GM19372 (cell line): ENCODE measurements at regions not wholly inside any gene's neighbourhood (a gene's known extent, or its start where the extent isn't known, plus 50 kb on each side); places are given as distances from the start of the nearest gene placed in this dataset.
"Not testable (repeated sequence)": the region's sequence is repeated elsewhere in the genome, so short reads cannot be mapped to it uniquely, and the experiment has no call there.

Experiments used
- ATAC-seq: cut with Tn5 transposase; IDR thresholded peaks from one replicate; pipeline ENCODE4 v1.9.1; 2021; ENCODE audit warnings: mild to moderate bottlenecking, low read depth, moderate library complexity; ENCODE audit not compliant: unreplicated experiment

DNA sequence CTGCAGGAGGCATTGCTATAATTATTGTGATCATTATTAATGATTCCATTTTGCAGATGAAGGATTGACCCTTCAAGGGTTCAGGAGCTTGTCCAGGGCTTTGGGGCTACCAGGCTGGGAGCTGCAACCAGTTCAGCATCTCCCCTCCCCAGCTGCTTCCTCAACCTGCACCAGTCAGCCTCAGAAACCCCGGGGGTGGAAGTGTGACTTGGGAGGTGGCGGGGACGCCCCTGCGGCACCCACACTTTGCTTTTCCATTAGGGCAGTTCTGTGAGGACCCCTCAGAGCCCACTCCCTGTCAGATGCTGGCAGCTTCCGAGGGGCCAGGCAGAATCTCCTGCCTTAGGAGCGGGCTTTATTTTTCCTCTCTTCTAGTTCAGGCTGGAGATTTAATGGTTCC, 85.6 kb downstream of the OLFM1 start:
- no peak for ATAC-seq

DNA sequence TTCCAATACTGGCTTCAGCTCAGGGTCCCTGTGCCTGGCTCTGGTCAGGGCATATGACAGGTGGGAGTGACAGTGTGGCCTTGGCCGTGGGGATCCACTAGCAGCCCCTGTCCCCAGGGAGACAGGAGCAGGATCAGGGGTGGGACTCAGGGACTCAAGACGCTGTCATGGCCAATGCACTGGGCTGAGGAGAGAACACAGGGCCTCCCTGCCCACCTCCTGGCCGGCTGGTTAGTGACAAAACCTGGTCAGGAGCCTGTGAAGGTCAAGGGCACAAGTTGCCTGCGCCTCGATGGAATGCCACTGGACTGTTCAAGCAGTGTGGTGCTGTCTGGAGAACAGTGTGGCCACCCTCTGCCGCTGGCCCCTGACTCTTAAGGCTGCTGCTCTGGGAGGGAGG, 86.8 kb downstream of the OLFM1 start:
- ATAC-seq, result no peak

DNA sequence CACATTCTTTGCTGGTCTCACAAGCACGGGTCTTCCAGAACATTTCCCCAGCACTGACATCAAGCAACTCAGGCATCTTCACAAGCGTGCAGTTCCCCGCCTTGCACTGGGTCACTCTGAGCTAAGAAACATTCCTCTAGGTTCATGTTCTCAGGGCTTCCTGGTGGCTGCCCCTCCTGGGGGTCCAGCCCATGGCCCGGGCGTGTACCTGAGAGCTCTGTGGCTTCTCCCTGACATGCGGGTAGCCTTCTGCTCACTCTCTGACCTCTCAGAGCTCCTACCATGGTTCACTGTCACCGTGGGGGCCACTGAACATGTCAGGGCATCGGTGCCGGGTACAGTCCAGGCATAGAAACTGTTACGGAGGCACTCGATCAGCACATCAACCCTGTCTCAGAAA, 87.5 kb downstream of the OLFM1 start:
- no peak for ATAC-seq

DNA sequence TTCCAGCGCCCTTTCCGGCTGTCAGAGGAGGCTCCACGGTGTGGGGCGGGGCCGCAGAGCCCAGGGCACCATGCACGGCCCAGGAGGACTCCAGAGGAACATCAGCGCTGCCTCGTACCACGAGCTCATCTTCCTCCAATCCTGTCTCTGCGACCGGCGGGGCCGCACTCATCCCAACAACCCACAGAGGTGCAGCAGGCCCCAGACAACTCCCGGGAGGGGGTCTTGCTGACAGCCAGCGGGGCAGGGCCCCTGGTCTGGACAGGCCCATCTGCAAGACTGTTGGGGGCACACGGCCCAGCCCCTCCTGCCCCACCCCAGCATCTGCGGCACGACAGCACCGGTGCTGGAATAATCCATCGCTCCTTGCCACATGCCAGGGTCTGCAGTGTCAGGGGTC, 88.8 kb downstream of the OLFM1 start:
- no peak for ATAC-seq

- ATAC-seq, result not testable (repeated sequence)
Observed at GRCh38 chr9:135177562-135177961, 90.1 kb downstream of the OLFM1 start.

- ATAC-seq, result no peak
Observed at GRCh38 chr9:135178498-135178897, 91.0 kb downstream of the OLFM1 start.

DNA sequence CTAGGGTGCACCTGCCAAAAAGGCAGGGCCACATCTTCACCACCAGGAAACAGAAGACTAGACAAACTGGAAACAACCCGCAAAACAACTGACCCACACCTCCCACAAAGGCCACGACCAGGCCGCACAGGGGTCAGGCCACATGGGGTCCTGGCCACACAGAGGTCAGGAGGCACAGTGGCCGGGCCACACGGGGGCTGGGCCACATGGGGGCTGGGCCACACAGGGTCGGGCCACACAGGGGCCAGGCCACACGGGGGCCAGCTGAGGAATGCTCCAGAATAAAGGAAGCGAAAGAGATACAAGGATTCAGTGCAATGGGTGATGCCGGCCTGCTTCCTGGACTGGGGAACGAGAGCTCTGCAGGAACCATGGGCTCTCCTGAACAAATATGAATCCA, 91.6 kb downstream of the OLFM1 start:
- ATAC-seq, result no peak

DNA sequence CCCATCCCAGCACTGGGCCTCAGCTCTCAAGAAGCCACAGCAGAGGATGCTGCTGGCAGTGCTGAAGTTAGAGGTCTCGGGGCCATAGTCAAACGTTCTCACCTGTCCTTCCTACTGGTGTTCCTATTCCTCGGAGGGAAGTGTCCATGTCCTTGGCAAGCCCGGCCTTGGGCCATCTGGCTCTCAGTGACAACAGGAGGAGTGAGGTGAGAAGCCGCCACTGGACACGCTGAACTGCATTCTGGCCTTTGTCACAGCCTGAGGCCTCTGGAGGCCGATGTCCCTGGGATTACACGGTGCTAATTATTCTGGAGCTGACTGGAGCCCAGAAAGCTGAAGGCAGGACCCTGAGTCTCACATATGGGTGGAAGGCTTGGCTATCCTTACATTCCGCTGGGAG, 92.5 kb downstream of the OLFM1 start:
- ATAC-seq, result no peak

DNA sequence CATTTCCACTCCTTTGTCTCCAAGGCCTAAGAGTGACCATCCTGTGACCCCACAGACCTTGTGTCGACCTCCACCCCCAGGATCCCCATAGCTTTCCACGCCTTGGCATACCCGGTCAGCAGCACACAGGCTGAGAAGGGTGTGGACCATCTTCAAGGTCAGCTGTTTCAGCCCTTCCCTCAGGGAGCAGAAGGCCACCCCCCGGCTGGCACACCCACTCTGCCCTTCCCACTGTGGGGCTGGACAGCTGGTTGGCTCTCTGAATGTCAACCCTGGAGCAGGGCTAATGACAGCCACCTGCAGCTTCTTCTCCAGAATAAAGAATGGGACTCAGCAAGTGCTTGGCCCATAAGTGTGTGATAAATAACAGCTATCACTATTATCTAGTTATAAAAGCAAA, 93.1 kb downstream of the OLFM1 start:
- no peak for ATAC-seq

GRCh38 chr9:135181336-135181735, 93.9 kb downstream of the OLFM1 start:
- no peak for ATAC-seq

DNA sequence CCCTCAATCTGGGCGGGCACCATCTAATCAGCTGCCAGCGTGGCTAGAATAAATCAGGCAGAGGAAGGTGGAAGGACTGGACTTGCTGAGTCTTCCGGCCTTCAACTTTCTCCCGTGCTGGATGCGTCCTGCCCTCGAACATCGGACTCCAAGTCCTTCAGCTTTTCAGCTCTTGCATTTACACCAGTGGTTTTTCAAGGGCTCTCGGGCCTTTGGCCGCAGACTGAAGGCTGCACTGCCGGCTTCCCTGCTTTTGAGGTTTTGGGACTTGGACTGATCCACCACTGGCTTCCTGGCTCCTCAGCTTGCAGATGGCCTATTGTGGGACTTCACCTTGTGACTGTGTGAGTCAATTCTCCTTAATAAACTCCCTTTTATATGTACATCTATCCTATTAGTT, 94.4 kb downstream of the OLFM1 start:
- ATAC-seq, result not testable (repeated sequence)

- ATAC-seq, result no peak
Observed at GRCh38 chr9:135183069-135183468, 95.6 kb downstream of the OLFM1 start.

DNA sequence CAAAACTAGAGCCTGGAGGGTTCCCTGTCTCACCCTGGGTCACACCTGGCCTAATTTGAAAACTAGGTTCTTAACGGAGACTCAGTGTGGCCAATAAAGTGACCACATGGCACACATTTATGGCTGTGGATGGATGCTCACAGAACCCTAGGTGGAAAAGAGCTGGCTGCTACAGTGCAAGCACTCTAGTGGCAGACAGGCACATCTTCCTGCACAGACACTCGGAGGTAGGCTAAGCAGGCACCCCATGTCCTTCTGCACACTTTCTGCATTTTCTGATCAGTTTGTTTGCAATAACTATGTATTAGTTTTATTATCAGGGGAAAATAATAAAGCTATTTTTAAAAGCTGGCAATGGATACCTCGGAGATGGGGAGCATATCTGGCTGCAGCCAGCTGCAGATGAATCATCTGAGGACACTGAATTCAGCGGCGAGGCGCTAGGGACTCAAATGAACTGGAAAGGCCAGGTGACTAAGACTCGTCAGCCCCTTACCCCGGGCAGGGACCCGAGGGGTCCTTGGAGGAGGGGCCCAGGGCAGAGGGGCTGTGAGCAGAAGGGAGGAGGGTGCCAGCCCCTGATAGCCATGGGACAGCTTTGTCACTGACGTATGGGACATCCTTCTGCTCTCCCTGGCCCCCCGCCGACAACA, 96.2 kb downstream of the OLFM1 start:
- ATAC-seq, result no peak

GRCh38 chr9:135184181-135185053, 96.9 kb downstream of the OLFM1 start:
- no peak for ATAC-seq

GRCh38 chr9:135185060-135185459, 97.6 kb downstream of the OLFM1 start:
- ATAC-seq, result no peak

DNA sequence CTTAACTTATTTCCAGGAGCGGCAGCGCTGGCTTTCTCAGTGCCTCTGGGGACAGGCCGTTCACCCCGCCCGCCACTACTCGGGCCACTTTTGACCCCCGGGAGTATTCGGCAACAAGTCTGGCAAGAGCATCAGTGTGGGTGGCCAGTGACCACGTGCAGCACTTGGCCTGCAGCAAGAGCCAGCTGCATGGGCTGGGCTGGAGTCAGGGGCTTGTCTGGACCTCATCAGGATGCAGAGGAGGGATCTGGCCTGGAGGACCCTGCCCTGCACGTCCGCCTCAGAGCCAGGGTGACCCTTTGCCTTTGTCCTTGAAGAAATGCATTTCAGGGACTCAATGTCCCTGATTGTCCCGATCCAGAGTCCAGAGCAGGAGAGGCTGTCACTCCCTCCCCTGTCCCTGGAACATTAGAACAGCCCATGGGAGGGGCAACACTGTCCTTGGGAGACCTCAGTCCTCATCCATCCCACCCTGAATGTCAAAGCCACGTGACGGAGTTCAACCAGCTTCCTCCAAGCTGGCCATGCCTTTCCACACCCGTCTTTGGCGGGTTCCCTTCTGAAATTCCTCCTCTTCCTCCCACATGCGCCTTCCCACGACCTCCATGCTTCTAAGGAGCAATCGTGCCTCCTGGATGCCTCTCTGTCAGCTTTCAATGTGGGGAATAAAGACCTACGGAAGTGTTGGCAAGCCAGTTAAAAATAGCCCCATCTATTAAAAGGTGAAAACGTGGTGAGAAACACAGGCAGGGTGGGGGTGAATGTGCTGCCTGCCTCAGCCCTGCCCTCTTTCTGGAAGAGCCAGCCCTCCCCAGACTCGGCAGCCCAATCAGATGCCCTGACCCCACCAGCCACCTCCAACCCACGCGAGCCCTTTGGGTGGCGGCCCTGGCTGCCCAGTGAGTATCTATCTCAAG, 99.0 kb downstream of the OLFM1 start:
- ATAC-seq, result no peak

DNA sequence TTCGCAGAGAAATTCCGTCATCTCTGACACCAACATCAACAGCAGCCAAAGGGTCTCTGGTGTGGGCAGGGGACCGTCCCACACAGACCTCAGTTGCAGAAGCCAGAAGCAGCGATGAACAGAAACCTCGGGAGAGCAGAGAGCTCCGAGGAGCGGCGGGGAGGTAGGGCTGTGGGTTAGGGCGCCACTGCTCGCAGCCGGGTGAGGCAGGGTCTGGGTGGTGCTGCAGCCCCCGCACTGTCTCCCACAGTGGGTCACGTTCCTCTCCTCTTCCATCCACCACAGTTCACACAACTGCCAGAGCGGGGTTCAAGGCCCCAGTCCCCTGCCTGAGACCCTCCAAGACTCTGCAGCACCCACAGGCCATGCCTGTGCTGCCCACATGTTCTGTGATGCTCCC, 99.9 kb downstream of the OLFM1 start:
- ATAC-seq, result no peak

DNA sequence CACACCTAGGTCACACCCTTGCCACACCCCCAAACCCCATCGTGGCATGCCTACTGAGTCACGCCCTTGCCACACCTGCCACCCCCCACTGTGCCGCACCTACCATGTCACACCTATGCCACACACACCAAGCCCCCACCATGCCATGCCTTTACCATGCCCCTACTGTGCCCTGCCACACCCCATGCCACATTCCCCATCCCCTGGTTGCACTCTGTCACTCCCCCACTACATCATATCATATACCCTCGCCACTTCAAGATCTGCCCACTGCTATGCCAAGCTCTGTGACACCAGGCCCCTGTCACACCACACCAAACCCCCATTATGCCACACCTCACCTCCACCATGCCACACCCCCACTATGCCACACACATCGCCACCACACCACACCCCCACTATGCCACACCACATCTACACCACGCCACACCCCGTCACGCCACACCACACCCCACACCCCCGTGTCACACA, 101.2 kb downstream of the OLFM1 start:
- no peak for ATAC-seq

DNA sequence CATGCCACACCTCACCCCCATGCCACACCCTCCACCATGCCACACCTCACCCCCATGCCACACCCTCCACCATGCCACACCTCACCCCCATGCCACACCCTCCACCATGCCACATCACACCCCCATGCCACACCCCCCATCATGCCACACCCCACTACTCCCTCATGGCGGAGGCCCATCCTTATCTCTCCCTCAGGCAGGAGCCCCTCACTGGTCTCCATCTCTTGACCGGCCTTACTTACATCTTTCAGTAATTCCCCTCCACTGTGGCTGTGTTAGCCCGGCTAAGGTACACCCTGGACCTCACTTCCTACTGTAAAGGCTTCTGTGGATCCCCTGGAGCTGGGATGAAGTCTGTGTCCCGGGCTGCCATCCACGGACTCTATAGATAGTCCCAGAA, 102.0 kb downstream of the OLFM1 start:
- no peak for ATAC-seq

DNA sequence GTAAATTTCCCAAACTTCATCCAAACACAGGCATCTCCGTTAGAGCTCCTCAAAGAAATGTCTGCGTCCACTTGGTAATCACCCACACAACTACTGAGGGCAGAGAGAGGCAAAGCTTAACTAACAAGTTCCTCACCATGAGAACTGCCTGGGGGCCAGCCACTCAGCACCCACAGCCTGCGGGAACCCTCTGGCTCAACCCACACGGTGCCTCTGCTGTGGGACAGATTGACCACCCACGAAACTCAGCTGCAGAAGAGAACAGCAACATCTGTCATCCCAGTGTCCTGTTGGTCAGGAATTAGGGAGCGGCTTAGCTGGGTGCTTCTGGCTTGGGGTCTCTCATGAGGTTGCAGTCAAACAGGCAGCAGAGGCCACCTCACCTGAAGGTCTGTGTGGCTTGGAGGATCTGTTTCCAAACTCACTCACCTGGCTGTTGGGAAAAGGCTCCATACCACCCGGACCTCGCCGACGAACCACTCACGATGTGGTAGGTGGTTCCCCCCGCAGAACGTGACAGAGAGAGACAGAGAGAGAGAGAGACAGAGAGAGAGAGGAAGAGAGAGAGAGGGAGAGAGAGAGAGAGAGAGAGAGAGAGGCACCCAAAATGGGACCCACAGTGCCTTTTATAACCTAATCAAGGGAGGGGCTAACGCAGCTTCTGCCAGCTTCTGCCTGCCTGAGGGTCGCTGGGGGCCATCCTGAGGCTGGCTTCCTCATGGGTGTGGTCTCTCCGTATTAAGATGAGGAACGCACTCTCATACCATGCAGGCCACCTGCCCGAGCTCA, 103.5 kb downstream of the OLFM1 start:
- no peak for ATAC-seq
